NCI-H2029 treated with DMSO at 0.1 percent for 48 hours (cell line): ENCODE measurements at regions not wholly inside any gene's neighbourhood (a gene's known extent, or its start where the extent isn't known, plus 50 kb on each side); places are given as distances from the start of the nearest gene placed in this dataset.
"Not testable (repeated sequence)": the region's sequence is repeated elsewhere in the genome, so short reads cannot be mapped to it uniquely, and the experiment has no call there.

Experiments
- DNase-seq: peaks from one replicate; lab custom pipeline; 2025; lab: John Stamatoyannopoulos, UW

DNA sequence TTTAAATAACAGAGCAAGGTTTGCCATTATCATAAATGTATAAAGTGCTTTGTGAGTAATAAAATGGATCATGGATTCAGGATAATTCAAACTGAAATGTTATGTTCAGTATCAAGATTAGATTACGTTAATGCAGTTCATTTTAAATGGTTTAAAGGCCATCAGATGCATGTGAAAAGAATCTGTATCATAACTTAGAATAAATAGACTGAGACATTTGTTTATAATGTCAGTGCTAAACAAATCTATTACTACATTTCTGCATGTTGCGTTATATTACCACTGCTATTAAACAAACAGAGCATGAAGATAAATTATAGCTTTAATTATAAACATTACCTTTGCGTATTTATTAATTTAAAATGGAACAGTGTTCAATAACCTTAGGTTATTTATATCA is 160.2 kb downstream of the TOX3 start:
- DNase-seq, result no peak

DNA sequence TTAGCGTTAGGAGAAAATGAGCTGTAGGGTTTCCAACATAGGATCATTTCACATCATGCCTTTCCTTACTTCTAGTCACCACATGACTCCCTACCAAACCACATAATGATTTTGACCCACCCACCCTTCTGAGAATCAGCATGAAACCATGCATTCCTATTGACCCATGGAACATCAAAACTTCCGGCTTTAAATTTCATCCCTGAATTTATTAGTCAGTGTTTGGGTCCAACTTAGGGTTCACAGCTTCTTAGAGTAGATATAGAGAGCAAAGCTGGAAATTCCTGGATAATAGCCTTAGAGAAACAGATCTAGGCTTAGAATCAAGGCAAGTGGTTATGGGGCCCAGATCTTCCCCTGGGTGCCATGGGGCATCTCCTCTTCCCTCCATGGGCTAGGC is 162.6 kb downstream of the TOX3 start:
- DNase-seq, result no peak

DNA sequence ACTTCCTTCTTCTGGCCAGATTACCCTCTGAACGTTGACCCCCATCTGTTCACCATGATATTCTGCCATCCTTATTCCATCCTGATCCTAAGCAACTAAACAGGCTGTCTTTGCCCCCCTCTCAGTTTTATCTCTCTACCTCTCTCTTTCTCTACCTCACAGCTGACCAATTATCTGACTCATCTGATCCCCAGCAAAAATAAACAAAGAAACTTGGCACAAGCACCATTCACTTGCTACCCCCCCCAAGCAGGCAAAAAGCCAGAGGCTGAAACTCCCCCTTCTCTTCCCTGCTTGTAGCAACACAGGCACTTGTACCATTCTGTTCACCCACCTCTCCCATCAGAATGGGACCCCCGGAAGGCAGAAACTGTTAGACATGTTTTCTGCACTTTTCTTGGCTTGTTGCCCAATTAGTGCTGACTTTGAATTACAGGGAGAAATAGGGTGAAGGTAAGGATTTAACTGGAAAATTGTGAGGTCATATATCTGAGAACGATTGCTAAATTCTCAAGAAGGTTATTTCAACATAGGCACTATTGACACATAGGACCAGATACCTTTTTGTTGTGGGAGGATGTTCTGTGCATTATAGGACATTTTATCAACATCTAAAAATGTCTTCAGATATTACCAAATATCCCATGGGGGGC is 163.2 kb downstream of the TOX3 start:
- DNase-seq, result peak; percentile 12

DNA sequence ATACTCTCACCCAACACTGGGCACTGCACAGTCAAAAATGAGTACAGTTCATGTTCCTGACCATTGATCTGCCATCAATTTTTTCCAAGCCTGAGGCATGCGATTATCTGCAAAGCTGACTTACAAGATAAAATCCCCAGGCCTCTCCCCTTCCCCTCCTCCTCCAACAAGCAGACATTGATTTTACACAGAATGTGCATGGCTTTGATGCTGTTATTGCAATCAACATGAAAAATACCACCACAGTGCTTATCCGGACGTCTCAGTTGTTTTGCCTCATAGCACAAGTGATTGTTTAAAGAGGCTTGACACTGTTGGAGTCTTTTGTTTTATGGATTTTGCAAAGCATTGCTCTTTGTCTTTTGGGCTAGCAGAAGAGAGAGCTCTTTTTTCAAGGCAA is 163.8 kb downstream of the TOX3 start:
- no peak for DNase-seq

DNA sequence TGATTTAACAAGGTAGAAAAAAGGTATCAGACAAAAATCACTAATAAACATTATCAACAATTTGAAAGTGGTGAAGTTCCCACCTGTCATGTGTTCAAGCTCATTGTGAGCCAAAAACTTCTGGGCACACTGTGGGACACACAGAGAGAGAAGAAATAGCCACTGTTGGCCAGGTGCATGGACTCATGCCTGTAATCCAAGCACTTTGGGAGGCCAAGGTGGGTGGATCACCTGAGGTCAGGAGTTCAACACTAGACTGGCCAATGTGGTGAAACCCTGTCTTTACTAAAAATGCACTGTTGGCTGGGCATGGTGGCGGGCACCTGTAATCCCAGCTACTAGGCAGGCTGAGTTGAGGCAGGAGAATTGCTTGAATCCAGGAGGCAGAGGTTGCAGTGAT is 167.4 kb downstream of the TOX3 start:
- DNase-seq, result no peak

DNA sequence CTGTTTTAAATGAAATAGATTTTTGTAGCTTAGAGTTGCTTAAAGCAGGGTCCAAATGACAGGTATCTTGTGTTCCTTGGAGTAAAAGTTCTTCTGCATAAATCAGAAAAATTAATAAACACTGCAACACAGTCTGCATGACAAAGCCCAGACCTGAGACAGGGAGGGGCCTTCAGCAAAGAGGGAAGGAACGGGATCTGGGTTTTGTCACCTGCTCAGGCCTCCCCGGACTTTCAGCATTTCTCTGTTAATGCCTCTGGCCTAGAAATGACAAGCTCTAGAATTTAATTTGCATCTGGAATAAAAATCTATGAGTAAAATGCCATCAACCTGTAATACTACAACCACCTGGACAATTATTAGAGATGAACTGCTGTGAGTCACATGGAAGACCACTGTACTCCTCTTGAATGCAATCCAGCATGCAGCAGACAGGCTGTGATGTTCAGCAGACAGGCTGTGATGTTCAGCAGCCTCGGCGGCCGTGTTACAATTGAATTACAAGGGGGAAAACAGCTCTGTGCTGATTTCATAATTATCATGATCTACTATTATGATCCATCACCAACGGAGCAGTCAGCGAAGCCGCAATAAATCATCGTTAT is 170.2 kb downstream of the TOX3 start:
- DNase-seq, result no peak

DNA sequence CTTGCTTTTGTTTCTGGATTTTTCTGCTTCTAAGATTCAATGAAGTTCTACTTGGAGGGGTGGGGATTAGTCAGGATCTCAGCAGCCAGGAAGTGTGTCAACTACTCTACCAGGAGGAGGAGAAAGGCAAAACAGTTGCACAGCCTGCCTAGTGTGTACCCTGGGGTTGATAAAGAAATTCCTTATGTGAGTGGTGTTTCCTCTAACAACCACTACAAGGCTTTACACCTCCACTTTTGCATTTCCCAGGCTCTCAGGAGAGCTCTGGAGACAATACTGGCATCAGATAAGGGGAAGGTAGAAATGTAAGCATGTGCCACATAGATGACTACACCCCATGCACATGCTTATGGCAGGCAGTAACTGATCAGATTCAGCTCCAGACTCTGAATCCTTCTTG is 174.6 kb downstream of the TOX3 start:
- DNase-seq, result no peak

DNA sequence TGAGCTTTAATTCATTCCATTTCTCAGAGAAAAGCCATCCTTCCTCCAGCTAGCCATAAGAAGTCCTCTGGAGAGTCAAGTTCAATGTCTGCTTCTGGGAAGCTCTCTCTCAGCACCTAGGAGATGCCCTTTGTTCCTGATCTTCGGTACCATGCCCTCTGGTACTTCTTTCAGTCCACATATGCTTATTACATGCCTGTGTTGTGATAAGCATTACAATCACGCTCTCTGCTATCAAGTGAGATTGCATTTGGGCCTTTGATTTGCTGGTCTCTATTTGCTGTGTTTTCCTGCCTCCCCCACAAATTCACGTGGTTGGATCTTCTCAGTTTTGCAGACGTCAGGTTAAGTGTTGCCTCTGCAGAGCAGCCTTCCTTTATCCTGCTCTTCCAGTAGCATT is 178.1 kb downstream of the TOX3 start:
- DNase-seq, result no peak

DNA sequence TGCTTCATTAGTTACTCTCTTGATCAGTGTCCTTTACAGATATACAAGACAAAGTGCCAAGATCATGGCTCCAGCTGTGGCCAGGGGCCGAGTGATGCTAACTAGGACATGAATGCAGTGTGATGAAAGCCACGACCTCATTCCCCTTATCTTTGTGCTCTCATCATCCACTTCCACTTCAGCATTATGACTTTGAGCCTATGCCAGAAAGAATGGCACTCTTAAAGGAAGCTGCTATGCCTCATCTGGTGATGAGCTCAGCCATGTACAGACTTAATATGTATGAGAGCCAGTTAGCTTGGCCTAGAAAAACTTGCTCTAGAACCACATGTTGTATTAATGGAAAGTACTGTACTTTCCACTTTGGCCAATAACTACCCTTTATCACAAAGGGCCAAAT is 179.1 kb downstream of the TOX3 start:
- DNase-seq, result peak; percentile 35

DNA sequence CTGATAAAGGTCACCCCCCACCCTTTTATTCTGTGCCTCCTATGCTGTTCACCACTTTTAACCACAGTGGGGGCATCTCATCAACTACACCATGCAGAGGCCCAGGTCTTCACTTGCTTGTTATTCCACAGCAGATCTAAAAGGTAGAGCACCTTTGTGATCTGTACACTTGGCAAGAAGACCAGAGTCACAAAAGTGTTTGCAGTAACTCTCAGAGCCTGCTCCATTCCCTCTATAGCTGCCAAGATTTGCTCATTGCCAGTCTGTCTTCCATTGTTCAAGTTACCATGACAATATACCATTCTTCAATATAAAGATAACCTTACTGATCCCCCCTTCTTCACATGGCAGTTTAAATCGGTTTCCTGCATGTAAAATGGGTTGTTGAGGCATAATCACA is 180.0 kb downstream of the TOX3 start:
- peak; percentile 11 for DNase-seq

DNA sequence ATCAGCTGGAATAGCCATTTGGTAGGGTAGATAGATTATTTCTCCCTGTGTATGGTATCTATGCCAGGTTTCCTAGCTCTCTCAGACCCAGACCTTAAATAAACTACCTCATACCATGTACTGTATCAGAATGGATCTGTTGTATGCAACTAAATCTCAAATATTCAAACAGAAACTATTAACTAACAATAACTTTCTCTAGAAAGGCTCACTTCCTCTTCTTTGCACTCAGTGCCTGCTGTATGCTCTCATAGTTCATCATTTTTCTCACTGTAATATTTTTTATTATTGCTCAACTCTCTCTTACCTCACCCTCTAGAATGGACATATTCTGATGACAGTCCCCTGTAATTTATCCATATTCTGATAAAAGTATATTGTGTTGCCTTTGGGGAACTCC is 182.4 kb downstream of the TOX3 start:
- DNase-seq, result no peak

DNA sequence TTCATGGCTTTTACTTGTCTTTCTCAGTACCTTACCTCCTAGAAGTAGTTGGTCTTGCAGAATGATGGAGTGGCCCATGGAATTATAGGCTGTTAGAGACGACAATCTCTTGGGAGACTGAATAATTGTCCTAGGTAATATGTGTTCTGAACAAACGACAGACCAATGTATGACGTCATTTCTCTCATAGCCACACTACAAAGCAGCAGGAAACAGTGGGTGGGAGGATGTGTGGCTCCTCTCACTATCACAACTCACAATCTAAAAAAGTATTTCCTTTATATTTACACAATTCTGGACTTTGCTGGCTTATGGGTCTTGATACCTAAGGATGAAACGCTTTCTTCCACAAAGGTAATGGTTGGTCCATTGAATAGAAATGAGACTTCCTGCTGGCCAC is 183.9 kb downstream of the TOX3 start:
- DNase-seq, result no peak

DNA sequence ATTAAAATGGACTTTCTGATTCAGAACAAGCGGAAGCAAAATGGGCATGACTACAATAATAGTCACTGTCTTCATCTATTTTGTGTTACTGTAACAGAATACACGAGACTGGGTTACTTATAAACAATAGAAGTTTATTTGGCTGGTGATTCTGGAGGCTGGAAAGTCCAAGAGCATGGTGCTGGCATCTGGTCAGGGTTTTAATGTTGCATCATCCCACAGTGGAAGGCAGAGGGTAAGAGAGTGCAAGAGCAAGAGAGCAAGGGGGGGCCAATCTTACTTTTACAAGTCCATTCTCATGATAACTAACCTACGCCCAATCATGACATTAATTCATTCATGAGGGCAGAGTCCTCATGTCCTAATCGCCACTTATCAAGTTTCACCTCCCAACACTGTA is 189.2 kb downstream of the TOX3 start:
- no peak for DNase-seq

DNA sequence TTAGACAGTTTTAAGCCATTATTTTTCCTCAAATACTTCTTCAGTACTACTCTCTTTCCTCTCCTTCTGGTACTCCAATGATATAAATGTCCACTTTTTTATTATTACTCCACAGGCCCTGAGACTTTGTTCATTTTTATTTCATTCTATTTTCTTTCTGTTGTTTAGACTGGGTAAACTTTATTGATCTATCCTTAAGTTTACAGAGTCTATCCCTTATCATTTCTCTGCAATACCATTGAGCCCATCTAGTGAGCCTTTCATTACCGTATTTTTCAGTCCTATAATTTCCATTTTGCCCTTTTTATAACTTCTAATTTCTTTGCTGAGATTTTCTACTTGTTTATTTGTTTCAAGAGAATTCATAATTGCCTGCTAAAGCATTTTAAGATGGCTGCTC is 193.7 kb downstream of the TOX3 start:
- DNase-seq, result no peak

DNA sequence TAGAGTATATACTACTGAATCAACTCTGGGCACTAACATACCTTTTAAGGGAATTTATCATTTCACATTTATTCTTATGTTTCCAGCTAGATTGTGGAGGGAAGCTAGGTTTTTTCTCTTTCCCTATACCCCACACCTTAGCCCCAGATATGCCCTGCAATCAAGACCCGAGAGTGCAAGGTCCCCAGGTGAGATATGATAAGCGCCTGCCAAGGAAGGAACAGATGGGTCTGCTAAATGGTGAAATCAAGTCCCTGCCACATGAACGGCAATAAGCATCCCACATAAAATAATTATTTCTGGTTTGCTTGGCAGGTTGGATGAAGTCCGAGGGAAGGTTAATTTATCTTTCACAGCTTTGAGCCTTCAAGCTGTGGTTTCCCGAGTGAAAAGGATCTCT is 195.5 kb downstream of the TOX3 start:
- DNase-seq, result no peak

DNA sequence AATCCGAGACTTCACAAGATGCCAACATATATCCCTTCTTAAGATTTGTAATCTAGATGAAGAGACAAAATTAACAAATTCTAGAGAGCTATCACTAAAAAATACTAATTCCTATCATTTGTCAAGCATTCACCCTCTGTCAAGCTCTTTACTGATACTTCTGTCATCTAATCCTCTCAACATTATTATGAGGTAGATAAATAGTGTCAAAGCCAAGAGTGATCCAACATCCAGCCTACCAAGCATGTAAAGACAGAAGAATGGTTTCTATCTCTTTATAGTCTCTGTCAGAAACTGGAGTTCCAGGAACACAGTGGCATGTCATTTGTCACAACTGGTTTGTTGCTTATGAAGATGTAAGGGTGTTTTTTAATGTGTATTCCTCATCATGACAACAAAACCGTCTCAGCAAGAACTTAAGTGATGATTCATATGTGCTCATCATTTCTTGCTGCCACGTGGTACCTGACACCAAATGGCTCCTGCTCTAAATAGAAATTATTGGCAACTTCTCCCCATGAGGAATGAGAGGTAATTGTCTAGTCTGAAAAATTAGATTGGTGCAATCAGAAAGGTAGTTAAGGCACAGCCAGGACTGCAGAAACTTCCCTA is 196.8 kb downstream of the TOX3 start:
- no peak for DNase-seq

DNA sequence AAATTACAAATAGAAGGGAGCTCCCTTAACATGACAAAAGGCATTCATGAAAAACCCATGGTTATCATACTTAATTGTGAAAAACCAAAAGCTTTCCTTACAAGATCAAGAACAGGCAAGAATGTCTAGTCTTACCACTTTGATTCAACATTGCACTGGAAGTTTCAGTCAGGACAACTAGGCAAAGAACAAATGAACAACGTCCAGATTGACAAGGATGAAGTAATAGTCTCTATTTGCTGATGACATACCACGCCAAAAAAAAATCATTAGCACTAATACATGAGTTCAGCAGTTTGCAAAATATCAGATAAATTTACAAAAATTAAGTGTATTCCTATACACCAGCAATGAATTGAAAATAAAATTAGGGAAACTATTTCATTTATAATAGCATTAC is 200.2 kb downstream of the TOX3 start:
- no peak for DNase-seq

DNA sequence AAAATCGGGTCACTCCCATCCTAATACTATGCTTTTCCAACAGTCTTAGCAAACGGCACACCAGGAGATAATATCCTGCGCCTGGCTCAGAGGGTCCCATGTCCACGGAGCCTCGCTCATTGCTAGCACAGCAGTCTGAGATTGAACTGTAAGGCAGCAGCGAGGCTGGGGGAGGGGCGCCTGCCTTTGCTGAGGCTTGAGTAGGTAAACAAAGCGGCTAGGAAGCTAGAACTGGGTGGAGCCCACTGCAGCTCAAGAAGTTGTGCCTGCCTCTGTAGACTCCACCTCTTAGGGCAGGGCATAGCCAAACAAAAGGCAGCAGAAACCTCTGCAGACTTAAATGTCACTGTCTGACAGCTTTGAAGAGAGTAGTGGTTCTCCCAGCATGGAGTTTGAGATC is 213.3 kb downstream of the TOX3 start:
- not testable (repeated sequence) for DNase-seq

DNA sequence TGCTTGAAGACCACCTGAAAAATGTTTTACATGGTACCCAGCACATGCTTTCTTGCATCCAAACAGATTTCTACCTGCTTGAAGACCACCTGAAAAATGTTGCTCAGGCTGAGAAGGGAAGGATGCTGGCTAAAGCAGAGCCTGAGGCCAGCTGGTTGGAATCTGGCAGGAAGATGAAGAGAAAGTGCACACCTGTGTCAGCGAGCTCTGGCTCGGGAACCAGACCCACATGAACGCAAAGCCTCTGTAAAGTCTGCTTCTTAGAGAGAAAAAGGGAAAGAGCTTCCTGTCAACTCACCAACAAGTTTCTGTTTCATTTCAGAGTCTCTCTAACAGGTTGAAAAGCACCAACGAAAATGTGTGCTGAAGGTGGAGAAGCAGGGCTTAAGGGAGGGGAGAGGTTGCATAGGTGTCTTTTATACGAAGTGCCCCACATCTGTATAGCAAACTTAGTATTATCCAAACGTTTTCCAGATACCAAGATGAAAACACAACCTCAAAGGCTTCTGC is 226.0 kb downstream of the TOX3 start:
- DNase-seq, result no peak

DNA sequence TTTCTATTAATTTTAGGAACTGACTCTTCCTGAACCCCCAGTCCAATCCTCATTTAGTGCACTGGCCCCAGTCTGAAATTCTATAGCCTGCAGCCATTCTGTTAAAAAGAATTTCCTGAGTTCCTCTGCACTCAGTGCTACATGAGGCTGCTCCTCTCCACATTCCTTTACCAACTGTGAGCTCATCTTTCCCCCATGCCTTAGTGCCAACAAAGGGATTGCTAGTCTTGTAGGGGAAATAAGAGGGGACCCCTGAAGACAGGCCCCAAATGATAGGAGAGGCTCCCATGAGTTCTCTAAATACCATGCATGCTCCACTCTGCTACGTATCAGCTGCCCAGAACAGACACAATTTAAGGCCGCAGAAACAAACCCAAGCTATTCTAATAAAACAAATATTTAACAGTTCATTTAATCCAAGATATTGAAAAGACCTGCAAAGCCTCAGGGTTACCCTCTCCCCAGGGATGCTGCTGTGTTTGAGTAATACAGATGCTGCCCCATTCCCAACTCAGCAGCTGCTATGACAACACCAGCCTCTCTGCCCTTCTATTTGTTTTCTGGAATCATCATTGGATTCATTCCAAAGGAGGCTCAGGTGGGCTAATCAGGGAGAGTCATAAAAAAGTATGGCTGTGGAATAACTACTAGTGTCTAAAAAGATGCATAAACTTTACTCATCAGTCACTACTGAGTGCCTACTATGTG is 228.5 kb downstream of the TOX3 start:
- DNase-seq, result no peak

DNA sequence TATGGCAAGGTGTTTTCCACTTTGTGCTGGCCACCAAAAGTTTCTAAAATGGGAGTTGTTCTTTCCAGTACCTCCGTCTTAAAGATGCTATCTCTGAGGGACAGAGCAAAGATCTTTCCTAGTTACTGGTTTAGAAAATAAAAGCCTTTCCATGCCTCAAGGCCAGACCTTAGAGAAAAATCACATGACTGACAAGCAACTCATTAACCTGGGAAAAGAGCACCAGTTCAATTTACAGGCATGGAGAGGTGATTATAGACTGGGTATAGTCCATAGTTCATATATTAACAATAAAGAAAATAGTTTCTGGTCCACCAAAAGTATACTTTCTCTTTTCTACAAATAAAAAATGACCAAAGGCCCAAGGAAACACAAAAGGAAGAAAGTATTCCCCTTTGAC is 230.7 kb downstream of the TOX3 start:
- DNase-seq, result no peak

DNA sequence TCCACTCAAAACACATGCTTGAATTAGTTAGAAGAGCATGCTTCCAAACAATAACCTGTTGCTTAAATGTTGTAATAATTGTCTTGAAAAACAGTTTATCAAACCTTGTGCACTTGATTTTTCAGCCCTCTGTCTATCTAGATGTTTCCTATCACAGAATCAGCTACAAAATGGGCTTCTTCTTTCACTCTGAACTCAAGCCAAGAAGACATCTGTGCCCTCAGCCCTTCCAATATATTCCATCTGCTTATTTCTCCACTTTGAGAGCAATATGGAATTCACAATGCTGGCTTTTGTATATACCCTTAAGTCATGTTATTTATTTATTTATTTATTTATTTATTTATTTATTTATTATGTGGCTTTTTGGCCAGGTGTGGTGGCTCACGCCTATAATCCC is 234.2 kb downstream of the TOX3 start:
- DNase-seq, result no peak
